Amygdala (tissue), 56 donors: ENCODE measurements at regions not wholly inside any gene's neighbourhood (a gene's known extent, or its start where the extent isn't known, plus 50 kb on each side); places are given as distances from the start of the nearest gene placed in this dataset.
"Not testable (repeated sequence)": the region's sequence is repeated elsewhere in the genome, so short reads cannot be mapped to it uniquely, and the experiment has no call there.

Source experiments
- DNase-seq, 56 donors: peaks; one replicate each; lab custom pipeline; 2025; lab: John Stamatoyannopoulos, UW

DNA sequence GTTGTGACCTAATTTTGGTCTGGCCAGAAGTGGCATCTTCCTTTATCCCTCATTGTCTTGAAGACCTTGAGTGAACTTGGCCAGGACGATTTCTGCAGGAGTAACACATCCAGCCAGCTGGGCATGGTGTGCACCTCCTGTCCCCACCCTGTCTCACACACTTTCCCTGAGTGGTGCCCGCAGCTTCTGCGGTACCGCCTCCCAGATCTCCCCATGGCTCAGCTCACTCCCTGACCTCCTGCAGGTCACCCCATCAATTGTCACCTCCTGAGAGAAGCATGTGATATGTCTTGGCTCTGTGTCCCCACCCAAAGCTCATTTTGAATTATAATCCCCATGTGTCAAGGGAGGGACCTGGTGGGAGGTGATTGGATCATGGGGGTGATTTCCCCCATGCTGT lies 50.2 kb upstream of the TP53I11 start:
- no peak for DNase-seq

DNA sequence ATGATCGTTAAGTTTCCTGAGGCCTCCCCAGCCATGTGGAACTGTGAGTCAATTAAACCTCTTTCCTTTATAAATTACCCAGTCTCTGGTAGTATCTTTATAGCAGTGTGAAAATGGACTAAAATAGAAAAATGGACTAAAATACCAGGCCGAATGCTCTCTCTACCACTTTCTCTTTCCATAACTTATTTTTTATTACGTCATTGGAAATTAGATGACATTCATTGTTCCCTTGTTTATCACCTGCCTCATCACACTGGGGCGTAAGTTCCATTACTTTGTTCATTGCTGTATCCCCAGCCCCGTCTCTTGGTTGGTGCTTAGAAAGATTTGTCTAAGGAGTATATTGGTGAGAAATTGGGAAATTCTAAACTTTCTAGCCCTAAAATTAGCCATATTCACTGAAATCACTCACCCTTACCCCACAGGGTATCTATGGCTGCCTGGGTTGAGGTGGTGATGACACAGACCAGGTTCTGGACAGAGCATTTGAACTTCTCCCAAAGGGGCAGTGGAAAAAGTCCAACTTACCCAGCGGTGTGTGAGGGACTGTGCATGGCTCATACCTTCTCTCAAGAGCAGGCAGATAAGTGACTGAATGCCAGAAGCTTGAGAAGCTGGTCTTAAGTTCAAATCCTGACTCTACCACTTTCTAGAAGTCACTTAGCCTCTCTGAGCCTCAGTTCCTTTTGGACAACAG lies 50.9 kb upstream of the TP53I11 start:
- no peak for DNase-seq

DNA sequence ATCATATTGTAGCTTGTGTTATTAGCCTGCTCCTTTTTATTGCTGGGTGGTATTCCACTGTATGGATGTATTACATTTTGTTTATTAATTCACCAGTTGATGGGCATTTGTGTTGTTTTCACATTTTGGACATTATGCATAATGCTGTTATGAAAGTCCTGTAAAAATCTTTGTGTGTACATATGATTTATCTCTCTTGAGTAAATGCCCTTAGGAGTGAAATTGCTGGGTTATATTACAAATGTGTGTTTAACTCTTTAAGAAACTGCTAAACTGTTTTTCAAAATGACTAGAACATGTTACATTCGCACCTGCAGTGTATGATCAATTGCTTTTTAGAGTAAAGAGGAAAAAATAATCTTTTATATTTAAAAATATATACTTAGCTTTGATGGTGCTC lies 54.4 kb upstream of the TP53I11 start:
- no peak for DNase-seq

DNA sequence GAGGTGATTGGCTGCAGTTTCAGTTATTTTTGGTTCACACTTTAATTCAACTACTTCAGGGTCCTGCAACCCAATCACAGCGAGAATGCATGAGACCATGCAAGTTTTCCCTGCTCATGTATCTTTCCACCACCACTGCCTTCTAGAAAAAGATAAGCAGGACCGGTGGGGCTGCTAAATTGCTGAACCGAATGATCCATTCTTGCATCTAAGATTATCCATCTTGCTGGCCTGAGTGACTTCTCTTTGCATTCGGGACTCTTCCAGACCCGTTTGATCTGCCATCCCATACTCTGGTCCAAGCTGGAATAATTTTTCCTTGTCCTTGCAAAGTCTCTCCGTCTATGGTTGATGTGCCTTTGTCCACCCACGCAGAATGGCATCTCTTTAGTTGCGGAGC lies 56.3 kb upstream of the TP53I11 start:
- DNase-seq = no peak

DNA sequence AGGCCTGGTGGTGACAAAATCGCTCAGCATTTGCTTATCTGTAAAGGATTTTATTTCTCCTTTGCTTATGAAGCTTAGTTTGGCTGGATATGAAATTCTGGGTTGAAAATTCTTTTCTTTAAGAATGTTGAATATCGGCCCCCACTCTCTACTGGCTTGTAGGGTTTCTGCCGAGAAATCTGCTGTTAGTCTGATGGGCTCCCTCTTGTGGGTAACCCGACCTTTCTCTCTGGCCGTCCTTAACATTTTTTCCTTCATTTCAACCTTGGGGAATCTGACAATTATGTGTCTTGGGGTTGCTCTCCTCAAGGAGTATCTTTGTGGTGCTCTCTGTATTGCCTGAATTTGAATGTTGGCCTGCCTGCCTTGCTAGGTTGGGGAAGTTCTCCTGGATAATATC lies 65.3 kb upstream of the TP53I11 start:
- DNase-seq = not testable (repeated sequence)

DNA sequence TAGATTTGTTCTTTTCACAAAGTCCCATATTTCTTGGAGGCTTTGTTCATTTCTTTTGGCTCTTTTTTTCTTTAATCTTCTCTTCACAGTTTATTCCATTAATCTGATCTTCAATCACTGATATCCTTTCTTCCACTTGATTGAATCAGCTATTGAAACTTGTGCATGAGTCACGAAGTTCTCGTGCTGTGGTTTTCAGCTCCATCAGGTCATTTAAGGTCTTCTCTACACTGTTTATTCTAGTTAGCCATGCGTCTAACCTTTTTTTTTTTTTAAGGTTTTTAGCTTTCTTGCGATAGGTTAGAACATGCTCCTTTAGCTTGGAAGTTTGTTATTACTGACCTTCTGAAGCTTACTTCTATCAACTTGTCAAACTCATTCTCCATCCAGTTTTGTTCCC lies 65.8 kb upstream of the TP53I11 start:
- DNase-seq = not testable (repeated sequence)

DNA sequence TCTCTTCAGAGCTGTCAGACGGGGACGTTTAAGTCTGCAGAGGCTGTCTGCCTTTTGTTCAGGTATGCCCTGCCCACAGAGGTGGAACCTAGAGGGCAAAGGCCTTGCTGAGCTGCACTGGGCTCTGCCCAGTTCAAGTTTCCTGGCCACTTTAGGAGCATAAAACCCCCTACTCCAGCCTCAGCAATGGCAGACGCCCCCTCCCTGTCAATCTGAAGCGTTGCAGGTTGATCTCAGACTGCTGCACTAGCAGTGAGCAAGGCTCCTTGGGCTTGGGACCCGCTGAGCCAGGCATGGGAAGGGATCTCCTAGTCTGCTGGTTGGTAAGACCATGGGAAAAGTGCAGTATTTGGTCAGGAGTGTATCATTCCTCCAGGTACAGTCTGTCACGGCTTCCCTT lies 66.6 kb upstream of the TP53I11 start:
- DNase-seq = no peak

DNA sequence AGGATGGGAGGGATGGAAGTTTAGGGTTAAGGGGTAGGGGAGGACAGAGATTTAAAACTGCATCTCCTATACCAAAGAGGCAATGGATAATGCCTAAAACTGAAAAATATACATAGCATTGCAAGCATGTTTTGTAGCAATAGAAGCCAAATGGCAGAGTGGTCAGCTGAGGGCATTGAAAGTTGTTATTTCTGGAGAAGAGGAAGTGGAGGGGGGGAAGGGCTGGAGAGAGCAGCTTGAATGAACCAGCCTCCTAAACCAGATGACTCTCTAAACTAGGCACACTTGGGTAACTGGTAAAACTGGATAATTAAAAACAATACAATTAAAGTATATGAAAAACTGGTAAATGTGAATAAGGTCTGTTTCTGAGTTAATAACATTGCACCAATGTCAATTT lies 70.3 kb upstream of the TP53I11 start:
- peak in 2 of 56 donors; percentile 13 to 31 for DNase-seq

DNA sequence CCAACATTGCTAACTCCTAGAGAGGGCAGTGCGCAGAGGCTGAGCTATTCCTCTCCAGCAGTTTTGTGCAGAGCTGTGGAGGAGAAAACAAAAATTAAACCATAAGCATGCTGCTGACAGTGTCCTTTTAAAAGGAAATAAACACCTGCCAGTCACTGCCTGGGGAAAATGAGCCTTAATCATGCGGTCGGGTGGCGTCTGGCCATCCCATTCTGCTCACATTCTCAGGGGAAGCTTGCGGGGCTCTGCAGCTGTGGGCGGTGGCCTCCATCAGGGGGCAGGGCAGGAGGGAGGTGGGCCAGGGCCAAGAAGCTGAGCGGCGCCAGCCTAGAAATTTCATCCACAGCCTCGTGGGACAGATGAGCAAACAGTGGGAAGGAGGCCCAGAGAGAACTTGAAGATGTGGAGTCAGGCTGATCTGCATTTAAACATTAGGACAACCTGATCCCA lies 71.0 kb upstream of the TP53I11 start:
- DNase-seq = peak in 6 of 56 donors; percentile 7 to 23 (median 15)

DNA sequence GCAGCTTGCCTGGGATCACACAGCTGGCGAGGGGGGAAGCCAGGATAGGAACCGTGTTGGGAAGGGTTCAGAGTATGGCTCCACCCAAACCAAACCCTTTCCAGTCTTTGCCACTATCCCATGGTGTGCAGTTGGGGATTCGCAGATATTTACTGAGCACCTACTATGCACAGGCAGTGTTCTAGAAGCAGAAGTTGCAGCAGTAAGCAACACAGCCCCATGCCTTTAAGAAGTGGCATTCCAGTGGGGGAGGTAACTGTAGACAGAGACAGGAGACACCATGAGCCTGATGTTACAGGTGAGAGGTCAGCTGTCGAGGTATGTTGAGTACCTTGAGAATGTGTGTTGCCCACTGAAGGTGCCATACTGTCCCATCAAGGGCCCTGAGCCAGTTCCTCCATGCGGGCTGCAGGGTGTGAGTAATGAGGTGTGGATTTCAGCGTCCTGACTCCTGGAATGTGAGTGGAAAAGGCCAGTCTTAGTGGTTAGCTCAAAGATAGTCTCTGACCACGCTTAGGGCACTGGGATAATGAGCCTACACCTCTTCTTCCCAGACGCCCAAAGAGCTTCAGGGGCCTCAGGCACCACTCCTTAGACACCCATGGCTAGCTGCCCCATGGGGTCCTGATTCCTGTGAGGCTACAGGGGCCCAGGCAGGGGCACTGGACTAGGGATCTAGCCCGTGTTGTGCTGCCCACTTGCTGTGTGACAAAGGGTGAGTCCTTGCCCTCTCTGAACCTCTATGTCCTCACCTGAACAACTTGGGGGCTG lies 71.8 kb upstream of the TP53I11 start:
- DNase-seq = no peak

DNA sequence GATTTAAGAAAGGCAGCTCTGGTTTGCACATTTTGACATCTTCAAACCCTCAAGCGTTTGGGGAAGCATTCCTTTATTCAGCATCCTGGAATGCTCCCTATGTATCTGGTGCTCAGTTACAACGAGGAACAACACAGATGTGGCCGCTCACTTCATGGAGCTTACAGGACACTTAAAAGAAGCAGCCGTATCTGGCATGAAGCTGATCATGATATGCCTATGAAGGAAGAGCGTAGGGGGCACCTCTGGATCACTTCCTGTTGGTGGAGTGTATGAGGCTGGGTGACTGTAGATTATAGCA lies 72.3 kb upstream of the TP53I11 start:
- DNase-seq = no peak

DNA sequence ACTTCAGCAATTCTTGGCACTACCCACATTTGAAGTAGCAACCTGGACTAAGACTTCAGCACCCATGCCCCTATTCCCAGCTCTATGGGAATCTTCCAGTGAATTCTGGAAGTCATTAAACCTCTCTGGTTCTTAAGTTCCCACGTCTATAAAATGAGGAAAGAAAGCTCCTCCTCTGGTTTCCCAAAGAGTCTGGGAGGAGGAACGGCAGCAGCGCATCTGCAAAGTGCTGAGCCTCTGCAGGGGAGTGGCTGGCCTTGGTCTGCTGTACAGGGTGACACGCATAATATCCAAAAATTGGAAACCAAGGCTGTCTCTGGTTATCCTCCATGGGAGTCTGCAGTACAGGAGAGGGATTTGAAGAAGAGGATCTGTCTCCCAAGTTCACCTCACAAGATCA lies 73.6 kb upstream of the TP53I11 start:
- no peak for DNase-seq

DNA sequence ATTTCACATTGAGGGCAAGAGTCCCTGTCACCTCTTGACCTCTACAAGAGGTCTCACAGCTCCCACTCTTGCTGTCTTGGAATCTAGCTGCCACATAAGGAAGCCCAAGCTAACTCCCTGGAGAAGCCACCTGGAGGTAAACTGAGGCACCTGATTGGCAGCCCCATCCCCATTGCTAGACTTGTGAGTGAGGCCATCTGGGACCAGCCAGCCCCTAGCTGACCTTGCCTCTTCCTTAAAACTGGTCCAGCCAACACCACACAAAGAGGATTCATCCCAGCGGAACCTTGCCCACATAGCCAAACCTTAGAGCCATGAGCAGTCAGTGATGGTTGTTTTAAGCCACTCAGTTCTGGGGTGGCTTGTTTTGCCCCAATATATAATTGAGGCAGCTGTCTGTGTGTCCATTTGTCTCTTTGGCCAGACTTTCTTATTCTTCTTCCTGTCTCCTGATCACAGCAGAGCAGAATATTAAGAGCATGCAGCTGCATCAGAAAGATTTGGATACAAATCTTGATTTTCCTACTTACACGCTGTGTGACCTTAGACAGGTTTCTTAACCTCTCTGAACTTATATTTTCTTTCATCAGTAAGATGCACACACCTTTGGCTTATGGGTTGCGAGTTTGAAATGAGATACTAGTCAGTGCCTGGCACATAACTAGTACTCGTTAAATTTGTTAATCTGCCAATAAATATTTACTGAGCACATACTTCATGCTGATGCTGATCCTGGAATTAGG lies 74.3 kb upstream of the TP53I11 start:
- DNase-seq = no peak

DNA sequence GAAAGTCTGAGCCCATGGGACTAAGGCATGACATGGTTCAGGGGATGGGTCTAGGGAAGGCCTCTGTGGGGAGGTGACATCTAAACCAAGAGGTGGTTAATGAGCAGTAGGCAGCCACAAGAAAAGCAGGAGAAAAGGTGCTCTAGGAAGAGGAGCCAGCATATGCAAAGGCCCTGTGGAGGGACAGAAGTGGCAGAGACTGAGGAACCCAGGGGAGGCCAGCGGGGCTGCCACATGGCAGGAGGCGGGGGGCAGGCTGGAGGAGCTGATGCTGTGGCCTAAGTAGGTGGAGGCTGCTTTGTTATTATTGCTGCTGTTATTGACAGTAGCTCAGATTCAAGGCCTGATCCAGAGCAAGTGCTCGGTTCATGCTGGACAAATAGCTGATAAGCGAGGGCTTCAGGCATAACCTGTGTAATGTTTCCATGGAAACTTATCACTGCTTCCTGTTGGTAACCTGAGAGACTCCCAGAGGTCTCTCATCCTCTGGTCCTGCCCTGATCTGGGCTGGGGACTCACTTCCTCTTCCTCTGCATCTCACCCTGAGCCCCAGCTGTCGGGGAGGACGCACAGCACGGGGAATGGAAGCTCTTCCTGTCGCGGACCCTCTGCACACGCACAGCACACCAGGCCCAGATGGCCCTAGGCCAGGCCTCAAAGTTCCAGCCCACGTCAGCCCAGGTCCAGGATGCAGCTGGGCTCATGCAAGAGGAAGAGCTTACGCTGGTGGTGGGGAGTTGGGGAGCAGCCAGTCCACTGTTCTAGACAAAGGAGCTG lies 75.2 kb upstream of the TP53I11 start:
- peak in 19 of 56 donors; percentile 20 to 62 (median 37) for DNase-seq

DNA sequence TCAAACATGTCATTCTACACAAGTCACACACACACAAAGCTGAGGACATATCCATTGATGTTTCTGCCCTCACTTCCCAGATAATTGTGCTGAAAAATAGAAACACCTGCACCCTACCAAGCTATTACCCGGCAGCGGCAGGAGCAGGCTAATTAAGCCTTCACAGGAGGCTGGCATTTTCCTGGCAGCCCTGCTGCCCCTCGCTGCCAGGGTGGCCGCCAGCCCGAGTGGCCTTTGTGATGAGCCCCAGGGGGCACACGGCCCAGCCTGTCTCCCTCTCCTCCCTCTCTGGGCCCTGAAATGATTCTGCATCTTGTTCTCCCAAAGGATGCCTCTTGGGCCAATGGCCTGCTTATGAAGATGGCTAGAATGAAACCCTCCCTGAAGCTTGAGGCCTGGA lies 76.2 kb upstream of the TP53I11 start:
- peak in 6 of 56 donors; percentile 8 to 36 (median 21) for DNase-seq

DNA sequence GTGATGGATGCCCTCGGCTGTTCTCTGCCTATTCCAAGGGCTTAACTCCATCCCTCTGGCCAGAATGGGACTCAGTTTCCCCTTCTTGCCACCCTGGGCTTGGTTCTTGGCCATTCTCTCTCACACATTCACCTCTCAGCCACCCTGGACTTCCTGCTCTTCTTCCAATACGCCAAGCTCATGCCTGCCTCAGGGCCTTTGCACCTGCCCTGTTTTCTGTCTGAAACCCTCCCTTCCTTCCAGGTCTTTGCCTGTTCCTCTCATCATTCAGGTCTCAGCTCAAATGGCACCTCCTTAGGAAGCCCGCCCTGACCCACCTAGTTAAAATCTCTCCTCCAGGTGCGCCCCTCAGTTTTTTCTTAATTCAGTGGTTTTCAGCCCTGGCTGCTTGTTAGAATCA lies 76.6 kb upstream of the TP53I11 start:
- no peak for DNase-seq

DNA sequence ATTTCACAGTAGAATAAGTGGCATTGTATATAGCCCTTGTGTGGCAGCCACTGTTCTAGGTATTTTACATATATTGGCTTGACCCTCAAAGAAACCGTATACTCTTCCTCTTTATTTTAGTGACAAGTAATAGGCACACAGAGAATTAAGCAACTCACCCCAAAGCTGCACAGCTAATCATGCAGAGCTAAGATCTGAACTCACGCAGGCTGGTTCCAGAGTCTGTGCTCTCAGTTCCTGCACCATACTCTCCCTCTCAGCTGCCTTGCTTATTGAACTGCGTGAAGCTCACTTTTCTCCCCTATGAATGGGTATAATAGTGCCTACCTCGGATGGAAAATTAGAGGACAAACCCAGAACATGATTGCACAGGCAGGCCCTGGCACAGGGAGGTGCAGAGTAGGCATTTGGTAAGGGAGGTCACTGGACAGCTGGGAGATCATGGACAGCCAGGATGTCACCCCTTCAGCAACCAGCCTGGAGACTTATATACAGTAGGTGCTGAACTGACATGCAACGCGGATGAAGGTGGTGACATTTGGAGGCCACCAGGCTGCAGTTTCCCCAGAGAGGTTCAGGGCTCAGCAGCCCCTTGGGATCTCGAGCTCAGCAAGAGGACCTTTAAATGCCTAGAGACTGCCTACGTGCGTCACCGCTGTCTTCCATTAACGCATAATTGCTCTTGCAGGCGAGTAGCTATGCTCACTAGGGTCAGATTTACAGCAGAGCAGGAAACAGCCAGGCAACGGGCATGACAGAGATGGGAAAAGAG lies 78.4 kb upstream of the TP53I11 start:
- no peak for DNase-seq

DNA sequence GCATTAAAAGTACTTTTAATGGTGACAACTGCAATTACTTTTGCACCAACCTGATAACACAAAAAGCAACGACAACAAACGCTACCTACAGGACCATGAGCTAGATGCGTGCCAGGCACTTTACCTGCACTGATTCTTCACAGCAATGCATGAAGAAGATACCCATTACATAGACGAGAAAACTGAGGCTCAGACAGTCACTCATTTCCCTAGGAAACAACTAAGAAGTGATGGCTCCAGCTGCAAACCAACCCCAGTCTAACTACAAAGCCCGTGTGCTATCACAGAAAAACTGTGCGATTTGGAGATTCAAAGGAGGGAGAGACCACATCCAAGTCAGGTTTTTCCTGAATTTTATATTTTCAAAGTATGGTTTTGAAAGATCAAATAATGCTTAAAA lies 80.1 kb upstream of the TP53I11 start:
- DNase-seq = no peak

DNA sequence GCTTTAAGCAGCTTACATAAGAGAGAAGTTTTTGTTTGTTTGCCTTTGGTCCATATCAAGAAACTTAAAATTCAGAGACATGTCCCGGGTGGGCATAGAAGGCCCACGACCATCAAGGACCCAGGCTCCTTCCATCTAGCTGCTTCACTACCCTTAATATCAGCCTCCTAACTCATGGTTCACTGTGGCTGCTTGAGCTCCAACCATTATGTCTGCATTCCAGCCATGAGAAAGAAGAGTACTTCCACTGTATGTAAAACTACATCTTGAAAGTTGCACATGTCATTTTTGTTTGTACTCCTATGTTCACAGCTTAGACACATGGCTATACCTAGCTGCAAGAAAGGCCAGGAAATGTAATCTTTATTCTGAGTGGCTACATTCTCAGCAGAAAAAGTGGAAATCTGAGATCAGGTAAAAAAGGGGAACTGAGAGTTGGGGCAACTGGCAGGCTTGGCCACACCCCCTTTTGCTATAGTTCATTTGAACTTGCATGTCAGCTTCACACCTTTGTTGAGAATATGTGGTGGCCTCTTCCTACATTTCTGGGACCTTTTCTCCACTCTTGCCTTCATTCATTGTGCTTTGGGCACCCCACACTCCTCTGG lies 81.3 kb upstream of the TP53I11 start:
- no peak for DNase-seq

DNA sequence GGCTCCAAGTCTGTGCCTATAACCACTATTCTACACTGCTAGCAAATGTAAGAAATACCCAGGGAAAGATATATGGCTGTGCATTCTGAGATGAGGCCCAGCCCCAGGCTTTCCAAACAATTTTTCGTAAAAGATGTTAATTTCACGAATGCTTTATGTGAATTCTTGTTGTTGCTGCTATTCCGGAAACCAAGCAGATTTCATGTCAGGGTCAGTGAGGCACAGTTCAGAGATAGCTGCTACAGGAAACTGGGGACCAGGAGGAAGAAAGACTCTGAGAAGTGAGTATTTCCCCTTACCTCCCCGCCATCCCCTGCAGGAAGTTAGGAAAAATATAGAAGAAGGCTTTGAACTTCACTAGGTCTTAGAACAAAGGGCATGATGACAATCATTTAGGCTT lies 84.7 kb upstream of the TP53I11 start:
- no peak for DNase-seq
